ENCODE measurements at regions not wholly inside any gene's neighbourhood (a gene's known extent, or its start where the extent isn't known, plus 50 kb on each side); places are given as distances from the start of the nearest gene placed in this dataset.

- TF ChIP-seq CTCF (conservative IDR thresholded peaks at IDR 0.05): no peak
- Histone ChIP-seq H3K4me3 (ENCODE audit: low read length) (no peak overlapping the region), H3K9ac (ENCODE audit: extremely low read depth, low read length, poor library complexity, severe bottlenecking) (no peak overlapping the region), H3K27me3 (ENCODE audit: control insufficient read depth, insufficient read depth, low read length, poor library complexity, severe bottlenecking) (no peaks in the 10 kb centered on the region), H3K27ac (ENCODE audit: low read depth, low read length) (no peak overlapping the region), H3K36me3 (ENCODE audit: control insufficient read depth, insufficient read depth, low read length) (no peaks in the 10 kb centered on the region), H3K4me1 (ENCODE audit: control insufficient read depth, insufficient read depth, low read length) (no peaks in the 10 kb centered on the region), H3K9me3 (ENCODE audit: control insufficient read depth, low read length) (no peaks in the 10 kb centered on the region)
- Mint-ChIP-seq H3K4me3 (no peak overlapping the region), H3K9me3 (no peaks in the 10 kb centered on the region), H3K27me3 (ENCODE audit: insufficient read depth) (no peaks in the 10 kb centered on the region), H3K36me3 (ENCODE audit: low read depth) (no peaks in the 10 kb centered on the region), H3K4me1 (no peaks in the 10 kb centered on the region), H3K27ac (no peak overlapping the region)
- WGBS, 2 experiments (ENCODE audit: insufficient coverage in 1 of 2, insufficient read length in 1 of 2): 84 to 100% methylated on average over 1 of the region's 1 CpG
- no peak for DNase-seq
Measured at GRCh38 chr7:18212758-18213157, 185.1 kb upstream of the PRPS1L1 start.

GRCh38 chr7:18213652-18214051 is 186.0 kb upstream of the PRPS1L1 start:
- TF ChIP-seq CTCF (conservative IDR thresholded peaks at IDR 0.05): no peak
- Histone ChIP-seq H3K36me3 (ENCODE audit: control insufficient read depth, insufficient read depth, low read length) (no peaks in the 10 kb centered on the region), H3K9me3 (ENCODE audit: control insufficient read depth, low read length) (no peaks in the 10 kb centered on the region), H3K27me3 (ENCODE audit: control insufficient read depth, insufficient read depth, low read length, poor library complexity, severe bottlenecking) (no peaks in the 10 kb centered on the region), H3K4me1 (ENCODE audit: control insufficient read depth, insufficient read depth, low read length) (no peaks in the 10 kb centered on the region), H3K27ac (ENCODE audit: low read depth, low read length) (no peak overlapping the region), H3K4me3 (ENCODE audit: low read length) (no peak overlapping the region), H3K9ac (ENCODE audit: extremely low read depth, low read length, poor library complexity, severe bottlenecking) (no peak overlapping the region)
- no peak for DNase-seq
- Mint-ChIP-seq H3K4me3 (no peak overlapping the region), H3K36me3 (ENCODE audit: low read depth) (no peaks in the 10 kb centered on the region), H3K27ac (no peak overlapping the region), H3K4me1 (no peaks in the 10 kb centered on the region), H3K27me3 (ENCODE audit: insufficient read depth) (no peaks in the 10 kb centered on the region), H3K9me3 (no peaks in the 10 kb centered on the region)
- WGBS, 2 experiments (ENCODE audit: insufficient coverage in 1 of 2, insufficient read length in 1 of 2): 85 to 100% methylated on average over 1 of the region's 1 CpG

DNA sequence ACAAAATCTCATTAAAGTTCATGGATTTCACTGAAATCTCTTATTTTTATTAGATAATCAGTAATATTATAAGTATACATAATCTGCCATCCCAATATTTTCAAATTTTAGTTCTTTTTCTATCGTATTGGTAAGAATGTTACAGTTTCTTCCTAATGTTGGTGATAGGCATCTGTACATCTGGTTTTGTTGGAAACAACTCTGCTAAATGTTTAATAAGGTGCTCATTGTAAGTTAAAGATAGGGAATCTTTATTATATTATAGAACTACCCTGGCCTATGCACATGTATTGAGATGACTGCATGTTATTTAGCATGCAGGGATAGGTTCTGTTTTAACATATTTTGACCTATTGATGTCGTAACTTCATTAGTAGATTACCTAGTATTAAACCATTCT is 188.6 kb upstream of the PRPS1L1 start:
- Mint-ChIP-seq H3K27me3 (ENCODE audit: insufficient read depth) (no peaks in the 10 kb centered on the region), H3K4me3 (no peak overlapping the region), H3K9me3 (no peaks in the 10 kb centered on the region), H3K4me1 (no peaks in the 10 kb centered on the region), H3K36me3 (ENCODE audit: low read depth) (no peaks in the 10 kb centered on the region), H3K27ac (no peak overlapping the region)
- no peak overlapping the region for H3K4me3 ChIP-seq (ENCODE audit: low read length)
- WGBS, 2 experiments (ENCODE audit: insufficient coverage in 1 of 2, insufficient read length in 1 of 2): 96% methylated on average over 2 of the region's 2 CpGs; no CpG with 5 or more reads in 1 of the 2 experiments
- H3K4me1 ChIP-seq (ENCODE audit: control insufficient read depth, insufficient read depth, low read length): no peaks in the 10 kb centered on the region
- H3K9ac ChIP-seq (ENCODE audit: extremely low read depth, low read length, poor library complexity, severe bottlenecking): no peak overlapping the region
- H3K36me3 ChIP-seq (ENCODE audit: control insufficient read depth, insufficient read depth, low read length): no peaks in the 10 kb centered on the region
- no peak for DNase-seq
- H3K27me3 ChIP-seq (ENCODE audit: control insufficient read depth, insufficient read depth, low read length, poor library complexity, severe bottlenecking): no peaks in the 10 kb centered on the region
- no peak for TF ChIP-seq CTCF (conservative IDR thresholded peaks at IDR 0.05)
- no peak overlapping the region for H3K27ac ChIP-seq (ENCODE audit: low read depth, low read length)
- H3K9me3 ChIP-seq (ENCODE audit: control insufficient read depth, low read length): no peaks in the 10 kb centered on the region

Measured in endodermal cell (in vitro differentiated cells).